Activated CD4-positive, alpha-beta T cell treated with anti-CD3 and anti-CD28 coated beads, Interleukin-2, amount 50 U/mL, for 16 hours (primary cell): ENCODE measurements at regions not wholly inside any gene's neighbourhood (a gene's known extent, or its start where the extent isn't known, plus 50 kb on each side); places are given as distances from the start of the nearest gene placed in this dataset.
"Not testable (repeated sequence)": the region's sequence is repeated elsewhere in the genome, so short reads cannot be mapped to it uniquely, and the experiment has no call there.

Experiments
- DNase-seq: peaks from one replicate; pipeline ENCODE4 v3.0.0-alpha.2; 2020

GRCh38 chr12:25382311-25383106 lies 131.8 kb upstream of the KRAS start:
- DNase-seq, result no peak

- DNase-seq, result peak; percentile 74
Measured at GRCh38 chr12:25377469-25378177, 126.9 kb upstream of the KRAS start.

GRCh38 chr12:25376985-25377384 lies 126.3 kb upstream of the KRAS start:
- DNase-seq, result no peak

- no peak for DNase-seq
Measured at GRCh38 chr12:25376407-25376806, 125.7 kb upstream of the KRAS start.

- DNase-seq, result peak; percentile 66
Measured at GRCh38 chr12:25372969-25373817, 122.5 kb upstream of the KRAS start.

GRCh38 chr12:25372002-25372401 lies 121.3 kb upstream of the KRAS start:
- no peak for DNase-seq

- no peak for DNase-seq
Measured at GRCh38 chr12:25368557-25368956, 117.8 kb upstream of the KRAS start.

- no peak for DNase-seq
Measured at GRCh38 chr12:25366122-25366521, 115.4 kb upstream of the KRAS start.

GRCh38 chr12:25365340-25365730 lies 114.6 kb upstream of the KRAS start:
- no peak for DNase-seq

GRCh38 chr12:25364529-25365339 lies 114.0 kb upstream of the KRAS start:
- DNase-seq, result peak; percentile 79

- DNase-seq, result no peak
Measured at GRCh38 chr12:25362646-25363045, 111.9 kb upstream of the KRAS start.

GRCh38 chr12:25361511-25361910 lies 110.8 kb upstream of the KRAS start:
- no peak for DNase-seq

GRCh38 chr12:25357595-25357994 lies 106.9 kb upstream of the KRAS start:
- DNase-seq, result no peak

- not testable (repeated sequence) for DNase-seq
Measured at GRCh38 chr12:25352942-25353341, 102.2 kb upstream of the KRAS start.

- no peak for DNase-seq
Measured at GRCh38 chr12:25352083-25352918, 101.6 kb upstream of the KRAS start.

GRCh38 chr12:25348593-25348895 lies 97.8 kb upstream of the KRAS start:
- no peak for DNase-seq

GRCh38 chr12:25347716-25348592 lies 97.2 kb upstream of the KRAS start:
- no peak for DNase-seq

- not testable (repeated sequence) for DNase-seq
Measured at GRCh38 chr12:25341877-25342276, 91.1 kb upstream of the KRAS start.

- DNase-seq, result no peak
Measured at GRCh38 chr12:25337916-25338315, 87.2 kb upstream of the KRAS start.

- peak; percentile 54 for DNase-seq
Measured at GRCh38 chr12:25332143-25332542, 81.4 kb upstream of the KRAS start.
